K562 (cell line): ENCODE measurements at regions not wholly inside any gene's neighbourhood (a gene's known extent, or its start where the extent isn't known, plus 50 kb on each side); places are given as distances from the start of the nearest gene placed in this dataset.

Experiments
- ATAC-seq: fragments of 200-7000 bp; cut with Tn5 transposase; 3 replicates; pipeline ENCODE4 v1.9.1; 2020; ENCODE audit warnings: moderate library complexity
- BruUV-seq: library from RNA; stranded (reverse); fragments of 400-500 nt; replicated peaks from 2 replicates; lab custom pipeline; 2021; lab: Mats Ljungman, UMichigan
- CTCF ChIA-PET: fragments of 300-600 bp; formaldehyde crosslinking; extraction: SDS; loops from one replicate; lab custom pipeline; 2021; ENCODE audit warnings: low intra/inter-chr PET ratio; lab: Yijun Ruan, JAX
- POLR2A ChIA-PET: fragments of 300-600, 350-650 bp; sonication (Branson Sonifier 250); formaldehyde crosslinking; extraction: SDS; loops from one replicate; lab custom pipeline; 2021; ENCODE audit warnings: antibody characterized with exemption, inconsistent platforms; lab: Yijun Ruan, JAX
- DNase-seq, 4 experiments: peaks; one replicate each; pipeline versions ENCODE4 v3.0.0 to v3.0.0-alpha.2; 2011 to 2018; ENCODE audit warnings: low spot score in 3 of 4, mixed read lengths in 3 of 4; ENCODE audit errors: extremely low read depth in 1 of 4
- FAIRE-seq: peaks from 2 replicates; lab custom pipeline; 2011; peaks lifted over from hg19 to GRCh38; lab: Jason Lieb, UNC
- H2AFZ ChIP-seq: 2 replicates; pipeline ENCODE4 v1.6.0; 2011; ENCODE audit warnings: low read depth, low read length, control low read depth, inconsistent platforms
- H3K27ac ChIP-seq: fragments of 200-600 bp; 3 replicates; pipeline ENCODE4 v1.8.0; 2011; ENCODE audit warnings: low read depth, mild to moderate bottlenecking, control low read depth, inconsistent platforms, low read length, moderate library complexity, mixed read lengths; ENCODE audit errors: extremely low read depth
- H3K27me3 ChIP-seq, 2 experiments: fragments of 300-600 bp in 1 of 2; 2 replicates in 1 of 2; 3 replicates in 1 of 2; pipeline versions ENCODE4 v1.6.0 to v1.8.0; 2011; ENCODE audit warnings: inconsistent platforms in 2 of 2, low read length in 2 of 2, mild to moderate bottlenecking in 1 of 2, mixed read lengths in 1 of 2, moderate library complexity in 1 of 2; ENCODE audit not compliant: control insufficient read depth in 2 of 2, insufficient read depth in 2 of 2
- H3K36me3 ChIP-seq: fragments of 300-600 bp; 3 replicates; pipeline ENCODE4 v1.8.0; 2011; ENCODE audit warnings: mild to moderate bottlenecking, low read length, inconsistent platforms; ENCODE audit not compliant: control insufficient read depth, insufficient read depth
- H3K4me1 ChIP-seq, 2 experiments: fragments of 200-600 bp in 1 of 2; replicated peaks in 1 of 2; 2 replicates in 1 of 2; 3 replicates in 1 of 2; pipeline versions ENCODE4 v1.5.1 to v1.8.0; 2011; ENCODE audit warnings: inconsistent platforms in 2 of 2, low read length in 2 of 2, mild to moderate bottlenecking in 1 of 2, mixed read lengths in 1 of 2, moderate library complexity in 1 of 2; ENCODE audit not compliant: control insufficient read depth in 2 of 2, insufficient read depth in 2 of 2
- H3K4me2 ChIP-seq: 2 replicates; pipeline ENCODE4 v1.6.1; 2011; ENCODE audit warnings: low read length, control low read depth, inconsistent platforms, mixed read lengths; ENCODE audit not compliant: insufficient read depth
- H3K4me3 ChIP-seq: fragments of 200-600 bp; sonication (generic), shearing (Covaris generic); 2 replicates; pipeline ENCODE4 v1.5.1; 2016; ENCODE audit warnings: control low read depth, inconsistent platforms
- H3K79me2 ChIP-seq: fragments of 200-600 bp; 3 replicates; pipeline ENCODE4 v1.8.0; 2011; ENCODE audit warnings: low read length, inconsistent platforms; ENCODE audit not compliant: control insufficient read depth, insufficient read depth
- H3K9ac ChIP-seq, 2 experiments: 2 replicates each; pipeline versions ENCODE4 v1.6.0 to v1.6.1; 2011; ENCODE audit warnings: low read depth in 2 of 2, low read length in 2 of 2, control low read depth in 1 of 2, inconsistent platforms in 1 of 2, mild to moderate bottlenecking in 1 of 2, mixed read lengths in 1 of 2; ENCODE audit not compliant: insufficient read depth in 1 of 2
- H3K9me1 ChIP-seq: one replicate; pipeline ENCODE4 v1.6.0; 2011; ENCODE audit warnings: inconsistent platforms, mild to moderate bottlenecking, low read length, moderate library complexity; ENCODE audit not compliant: control insufficient read depth, insufficient read depth
- H3K9me3 ChIP-seq: replicated peaks from 2 replicates; pipeline ENCODE4 v1.5.1; 2011; ENCODE audit warnings: low read depth, low read length, inconsistent platforms; ENCODE audit not compliant: control insufficient read depth, insufficient read depth
- H4K20me1 ChIP-seq: replicated peaks from 2 replicates; pipeline ENCODE4 v1.6.1; 2011; ENCODE audit warnings: low read length, inconsistent platforms, mixed read lengths; ENCODE audit not compliant: control insufficient read depth, insufficient read depth
- CHCHD3 ChIP-seq: fragments of 250-450 bp; sonication (Bioruptor Pico); IDR thresholded peaks from 2 replicates; pipeline ENCODE4 v2.1.2; 2022; ENCODE audit warnings: mild to moderate bottlenecking
- CREB1 ChIP-seq, 2 experiments: sonication (generic) in 1 of 2; formaldehyde crosslinking in 1 of 2; IDR thresholded peaks; 2 replicates each; pipeline versions ENCODE4 v1.6.1 to v1.8.0; 2012 to 2022; ENCODE audit warnings: inconsistent platforms in 1 of 2, mild to moderate bottlenecking in 1 of 2, missing genetic modification reagents in 1 of 2, moderate library complexity in 1 of 2
- ETV6 ChIP-seq, 3 experiments: fragments of 150-350 bp in 1 of 3; sonication (generic) in 1 of 3; formaldehyde crosslinking in 1 of 3; IDR thresholded peaks; 2 replicates each; pipeline versions ENCODE4 v1.6.1 to v1.8.0; 2014 to 2022; ENCODE audit warnings: borderline replicate concordance in 2 of 3, low read depth in 2 of 3, antibody characterized with exemption in 1 of 3, low read length in 1 of 3, mild to moderate bottlenecking in 1 of 3, missing genetic modification reagents in 1 of 3
- FOXO4 ChIP-seq: fragments of 450-650 bp; formaldehyde crosslinking; IDR thresholded peaks from 2 replicates; pipeline ENCODE4 v1.4.0; 2020; ENCODE audit warnings: mild to moderate bottlenecking, moderate library complexity
- HEY1 ChIP-seq: fragments of 250-450 bp; sonication (Bioruptor Pico); IDR thresholded peaks from 2 replicates; pipeline ENCODE4 v1.5.0; 2020; ENCODE audit warnings: mild to moderate bottlenecking, moderate library complexity, borderline replicate concordance
- MCM5 ChIP-seq: fragments of 450-650 bp; IDR thresholded peaks from 2 replicates; pipeline ENCODE4 v1.6.1; 2016; ENCODE audit warnings: low read depth
- MEIS2 ChIP-seq: fragments of 450-650 bp; IDR thresholded peaks from 2 replicates; pipeline ENCODE4 v1.6.1; 2014; ENCODE audit warnings: mild to moderate bottlenecking; ENCODE audit not compliant: partially characterized antibody
- NEUROD1 ChIP-seq: fragments of 150-350 bp; IDR thresholded peaks from 2 replicates; pipeline ENCODE4 v1.6.1; 2014; ENCODE audit warnings: borderline replicate concordance, low read length, low read depth; ENCODE audit not compliant: partially characterized antibody
- NR2F6 ChIP-seq: fragments of 450-650 bp; formaldehyde crosslinking; IDR thresholded peaks from 2 replicates; pipeline ENCODE4 v1.4.0; 2020; ENCODE audit warnings: mild to moderate bottlenecking
- RBM14 ChIP-seq: fragments of 200-400 bp; formaldehyde crosslinking; IDR thresholded peaks from 2 replicates; pipeline ENCODE4 v1.6.1; 2018; ENCODE audit warnings: low read depth, mild to moderate bottlenecking, low read length, moderate library complexity, borderline replicate concordance; ENCODE audit not compliant: insufficient read depth
- RBM15 ChIP-seq: fragments of 200-400 bp; formaldehyde crosslinking; IDR thresholded peaks from 2 replicates; pipeline ENCODE4 v1.6.1; 2018; ENCODE audit warnings: mild to moderate bottlenecking, low read length, moderate library complexity; ENCODE audit not compliant: insufficient read depth
- RCOR1 ChIP-seq, 2 experiments: IDR thresholded peaks; 2 replicates each; pipeline ENCODE4 v1.6.1; 2012; ENCODE audit warnings: low read depth in 2 of 2, low read length in 2 of 2, borderline replicate concordance in 1 of 2, improper control_type of control experiment in 1 of 2
- SMC3 ChIP-seq: conservative IDR thresholded peaks from 2 replicates; pipeline ENCODE4 v1.6.1; 2011; ENCODE audit warnings: low read depth, low read length, improper control_type of control experiment; ENCODE audit not compliant: insufficient read depth
- TOE1 ChIP-seq, 2 experiments: fragments of 450-650 bp in 1 of 2; sonication (generic) in 1 of 2; formaldehyde crosslinking in 1 of 2; IDR thresholded peaks; 2 replicates each; pipeline versions ENCODE4 v1.7.1 to v1.8.0; 2016 to 2022; ENCODE audit warnings: borderline replicate concordance in 2 of 2, mild to moderate bottlenecking in 2 of 2, antibody characterized with exemption in 1 of 2, inconsistent platforms in 1 of 2, low read depth in 1 of 2, missing genetic modification reagents in 1 of 2, moderate library complexity in 1 of 2
- ZNF41 ChIP-seq: fragments of 250-450 bp; sonication (Bioruptor Pico); conservative IDR thresholded peaks from 2 replicates; pipeline ENCODE4 v1.4.0; 2020; ENCODE audit warnings: mild to moderate bottlenecking
- ZNF511 ChIP-seq: sonication (generic); formaldehyde crosslinking; IDR thresholded peaks from 2 replicates; pipeline ENCODE4 v1.8.0; 2022; ENCODE audit warnings: mild to moderate bottlenecking, missing genetic modification reagents
- ZNF699 ChIP-seq: fragments of 250-450 bp; sonication (Bioruptor Pico); IDR thresholded peaks from 2 replicates; pipeline ENCODE4 v1.8.0; 2021; ENCODE audit warnings: mild to moderate bottlenecking, moderate library complexity; ENCODE audit not compliant: insufficient replicate concordance
- ZNF785 ChIP-seq: fragments of 250-450 bp; sonication (Bioruptor Pico); IDR thresholded peaks from 2 replicates; pipeline ENCODE4 v1.4.0; 2020; ENCODE audit warnings: mild to moderate bottlenecking
- WGBS: fragments of 100-300 bp; shearing (Covaris generic); methylation state at CpG from one replicate; pipeline ENCODE4 v1.1.6; 2016; ENCODE audit warnings: low coverage, mixed read lengths; ENCODE audit not compliant: insufficient coverage; ENCODE audit errors: missing lambda C conversion rate; 5-methylcytosine and 5-hydroxymethylcytosine counted together
- in situ Hi-C: fragments of 300-500 bp; cut with MboI; formaldehyde crosslinking; loops from 4 replicates; pipeline ENCODE4 v1.15.0; 2018; ENCODE audit warnings: inconsistent platforms, mixed read lengths
- intact Hi-C: fragments of 100-400 bp; cut with micrococcal nuclease; formaldehyde crosslinking; loops from 2 replicates; pipeline ENCODE4 v1.14.2; 2022

- TF ChIP-seq TOE1 (IDR thresholded peaks at IDR 0.05; ENCODE audit: borderline replicate concordance) (no peak), TOE1 (CRISPR knock-in tag; IDR thresholded peaks at IDR 0.05; ENCODE audit: borderline replicate concordance, low read depth) (no peak), ZNF785 (CRISPR knock-in tag) (no peak), MEIS2 (no peak), MCM5 (no peak), ZNF41 (no peak), FOXO4 (CRISPR knock-in tag) (no peak), CREB1 (IDR thresholded peaks at IDR 0.05) (no peak), CREB1 (CRISPR knock-in tag; IDR thresholded peaks at IDR 0.05) (no peak), NEUROD1 (no peak)
Observed at GRCh38 chr7:41877118-41877517, 174.2 kb upstream of the INHBA start (continued).

- Histone ChIP-seq H3K4me2 (no peak overlapping the region), H3K27me3 (no peaks in the 10 kb centered on the region), H2AFZ (no peak overlapping the region), H3K27ac (no peak overlapping the region), H3K9ac (no peak overlapping the region), H3K4me3 (no peak overlapping the region), H3K9me1 (no peaks in the 10 kb centered on the region), H3K9me3 (no peaks in the 10 kb centered on the region), H3K79me2 (no peaks in the 10 kb centered on the region), H3K36me3 (no peaks in the 10 kb centered on the region), H4K20me1 (no peaks in the 10 kb centered on the region), H3K4me1 (no peaks in the 10 kb centered on the region)
- CTCF ChIA-PET = no interaction called here
- WGBS = 2% methylated on average over 6 of the region's 6 CpGs
- ATAC-seq (no peak), DNase-seq (no peak), FAIRE-seq (no peak)
- POLR2A ChIA-PET = no interaction called here
- BruUV-seq = no TSS peak
- intact Hi-C loops = no loop called here
- in situ Hi-C loops = no loop called here
- no peak for TF ChIP-seq RBM15
- TF ChIP-seq ETV6 (IDR thresholded peaks at IDR 0.05; ENCODE audit: borderline replicate concordance in 1 of 2, low read depth in 2 of 2, low read length in 1 of 2) = no peak
- no peak for TF ChIP-seq ETV6 (CRISPR knock-in tag; IDR thresholded peaks at IDR 0.05; ENCODE audit: borderline replicate concordance)
- no peak for TF ChIP-seq ZNF699 (CRISPR knock-in tag)
- no peak for TF ChIP-seq HEY1 (CRISPR knock-in tag)
- TF ChIP-seq RCOR1 (IDR thresholded peaks at IDR 0.05; ENCODE audit: borderline replicate concordance in 1 of 2, low read depth in 2 of 2, low read length in 2 of 2) = no peak
- TF ChIP-seq RBM14 = no peak
- TF ChIP-seq SMC3 = no peak
- no peak for TF ChIP-seq ZNF511 (CRISPR knock-in tag)
- no peak for TF ChIP-seq NR2F6 (CRISPR knock-in tag)
- TF ChIP-seq CHCHD3 = no peak
Observed at GRCh38 chr7:41875513-41875912, 172.6 kb upstream of the INHBA start.
